ENCODE measurements at regions not wholly inside any gene's neighbourhood (a gene's known extent, or its start where the extent isn't known, plus 50 kb on each side); places are given as distances from the start of the nearest gene placed in this dataset.

DNA sequence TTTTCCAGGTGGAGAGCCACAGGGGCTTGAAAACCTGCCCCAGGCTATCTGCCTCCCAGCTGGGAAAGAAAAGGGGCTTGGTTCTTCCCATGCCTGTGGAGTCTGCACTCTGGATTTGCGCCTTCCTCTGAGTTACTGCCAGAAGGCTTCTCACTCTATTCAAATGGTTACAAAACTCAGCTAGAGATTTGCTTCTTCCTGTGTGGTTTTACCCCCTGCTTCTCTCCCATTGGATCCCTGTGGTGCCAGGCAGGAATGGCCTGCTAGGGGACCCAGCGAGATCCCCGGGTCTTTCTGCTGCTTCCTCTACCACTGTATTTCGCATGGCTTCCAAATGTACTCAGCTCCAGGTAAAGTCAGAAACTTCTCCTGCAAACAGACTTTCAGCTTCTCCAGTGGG is 192.0 kb upstream of the HS3ST5 start:
- TF ChIP-seq, protein P1, sequence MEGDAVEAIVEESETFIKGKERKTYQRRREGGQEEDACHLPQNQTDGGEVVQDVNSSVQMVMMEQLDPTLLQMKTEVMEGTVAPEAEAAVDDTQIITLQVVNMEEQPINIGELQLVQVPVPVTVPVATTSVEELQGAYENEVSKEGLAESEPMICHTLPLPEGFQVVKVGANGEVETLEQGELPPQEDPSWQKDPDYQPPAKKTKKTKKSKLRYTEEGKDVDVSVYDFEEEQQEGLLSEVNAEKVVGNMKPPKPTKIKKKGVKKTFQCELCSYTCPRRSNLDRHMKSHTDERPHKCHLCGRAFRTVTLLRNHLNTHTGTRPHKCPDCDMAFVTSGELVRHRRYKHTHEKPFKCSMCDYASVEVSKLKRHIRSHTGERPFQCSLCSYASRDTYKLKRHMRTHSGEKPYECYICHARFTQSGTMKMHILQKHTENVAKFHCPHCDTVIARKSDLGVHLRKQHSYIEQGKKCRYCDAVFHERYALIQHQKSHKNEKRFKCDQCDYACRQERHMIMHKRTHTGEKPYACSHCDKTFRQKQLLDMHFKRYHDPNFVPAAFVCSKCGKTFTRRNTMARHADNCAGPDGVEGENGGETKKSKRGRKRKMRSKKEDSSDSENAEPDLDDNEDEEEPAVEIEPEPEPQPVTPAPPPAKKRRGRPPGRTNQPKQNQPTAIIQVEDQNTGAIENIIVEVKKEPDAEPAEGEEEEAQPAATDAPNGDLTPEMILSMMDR (IDR thresholded peaks at IDR 0.05; ENCODE audit: low read depth, low read length, poor library complexity, severe bottlenecking), result no peak
- no peak for TF ChIP-seq EZH2phosphoT487 (IDR thresholded peaks at IDR 0.05; ENCODE audit: borderline replicate concordance, low read length)
